ENCODE measurements at regions not wholly inside any gene's neighbourhood (a gene's known extent, or its start where the extent isn't known, plus 50 kb on each side); places are given as distances from the start of the nearest gene placed in this dataset.

- Histone ChIP-seq H3K79me1 (ENCODE audit: low read length) (peaks cover 4% of the 10 kb centered on the region), H3K4me1 (ENCODE audit: control insufficient read depth in 1 of 2, insufficient read depth in 2 of 2, low read length in 2 of 2) (peaks cover 6 to 7% of the 10 kb centered on the region in 2 experiments), H4K91ac (ENCODE audit: low read depth, low read length) (peak overlapping the region; percentile 62), H4K8ac (ENCODE audit: low read depth, low read length) (peak overlapping the region; percentile 20), H3K27me3 (ENCODE audit: insufficient read depth, low read length) (no peaks in the 10 kb centered on the region), H2BK120ac (ENCODE audit: insufficient read depth, low read length, poor library complexity) (peak overlapping the region; percentile 14), H3K9me3 (ENCODE audit: insufficient read depth, low read depth, low read length) (no peaks in the 10 kb centered on the region), H2BK12ac (ENCODE audit: low read length) (peak overlapping the region; percentile 61), H3K9ac (ENCODE audit: low read length) (no peak overlapping the region), H3K23ac (ENCODE audit: low read length) (no peak overlapping the region), H3K4me3 (ENCODE audit: low read depth, low read length) (no peak overlapping the region), H2BK5ac (ENCODE audit: low read depth, low read length, poor library complexity) (peak overlapping the region; percentile 5), H3K4ac (ENCODE audit: low read depth, low read length) (no peak overlapping the region), H3K14ac (ENCODE audit: low read length) (peak overlapping the region; percentile 37), H4K12ac (ENCODE audit: low read depth, low read length) (no peak overlapping the region), H3K79me2 (ENCODE audit: control insufficient read depth, insufficient read depth, low read length, poor library complexity) (no peaks in the 10 kb centered on the region), H3K36me3 (ENCODE audit: control insufficient read depth in 1 of 2, insufficient read depth in 2 of 2, low read length in 2 of 2) (no peaks in the 10 kb centered on the region), H3K4me2 (ENCODE audit: low read length) (peak overlapping the region; percentile 1), H2AFZ (ENCODE audit: insufficient read depth, low read length, poor library complexity) (peak overlapping the region; percentile 26), H3K27ac (ENCODE audit: low read depth, low read length) (peak overlapping the region; percentile 56), H2AK5ac (ENCODE audit: low read length) (no peak overlapping the region), H3K18ac (ENCODE audit: low read length) (peak overlapping the region; percentile 62)
- DNase-seq, result peak; percentile 92 to 98
- no CpG with 5 or more reads among the region's 12 CpGs for WGBS (ENCODE audit: extremely low coverage, insufficient coverage, insufficient read length)
Measured at GRCh38 chr9:107784235-107784958, 294.8 kb upstream of the KLF4 start.

GRCh38 chr9:107782789-107783188, 293.2 kb upstream of the KLF4 start:
- no peak overlapping the region for H2AK5ac ChIP-seq (ENCODE audit: low read length)
- no peak overlapping the region for H3K9ac ChIP-seq (ENCODE audit: low read length)
- H3K36me3 ChIP-seq (ENCODE audit: control insufficient read depth in 1 of 2, insufficient read depth in 2 of 2, low read length in 2 of 2), result no peaks in the 10 kb centered on the region
- H3K27ac ChIP-seq (ENCODE audit: low read depth, low read length), result no peak overlapping the region
- no peak overlapping the region for H4K91ac ChIP-seq (ENCODE audit: low read depth, low read length)
- H3K27me3 ChIP-seq (ENCODE audit: insufficient read depth, low read length), result no peaks in the 10 kb centered on the region
- peaks cover 6 to 7% of the 10 kb centered on the region in 2 experiments for H3K4me1 ChIP-seq (ENCODE audit: control insufficient read depth in 1 of 2, insufficient read depth in 2 of 2, low read length in 2 of 2)
- H3K4ac ChIP-seq (ENCODE audit: low read depth, low read length), result no peak overlapping the region
- no peak overlapping the region for H3K4me3 ChIP-seq (ENCODE audit: low read depth, low read length)
- H2AFZ ChIP-seq (ENCODE audit: insufficient read depth, low read length, poor library complexity), result no peak overlapping the region
- no peak overlapping the region for H3K14ac ChIP-seq (ENCODE audit: low read length)
- H3K4me2 ChIP-seq (ENCODE audit: low read length), result no peak overlapping the region
- no peaks in the 10 kb centered on the region for H3K9me3 ChIP-seq (ENCODE audit: insufficient read depth, low read depth, low read length)
- no peak overlapping the region for H4K12ac ChIP-seq (ENCODE audit: low read depth, low read length)
- H3K23ac ChIP-seq (ENCODE audit: low read length), result no peak overlapping the region
- no peak overlapping the region for H3K18ac ChIP-seq (ENCODE audit: low read length)
- no peak overlapping the region for H2BK5ac ChIP-seq (ENCODE audit: low read depth, low read length, poor library complexity)
- H2BK120ac ChIP-seq (ENCODE audit: insufficient read depth, low read length, poor library complexity), result no peak overlapping the region
- no CpG with 5 or more reads among the region's 4 CpGs for WGBS (ENCODE audit: extremely low coverage, insufficient coverage, insufficient read length)
- H4K8ac ChIP-seq (ENCODE audit: low read depth, low read length), result no peak overlapping the region
- DNase-seq, result peak in 1 of 2 donors; percentile 38
- H3K79me1 ChIP-seq (ENCODE audit: low read length), result peaks cover 4% of the 10 kb centered on the region
- no peaks in the 10 kb centered on the region for H3K79me2 ChIP-seq (ENCODE audit: control insufficient read depth, insufficient read depth, low read length, poor library complexity)
- no peak overlapping the region for H2BK12ac ChIP-seq (ENCODE audit: low read length)

- H3K14ac ChIP-seq (ENCODE audit: low read length), result no peak overlapping the region
Measured at GRCh38 chr9:107782381-107782780, 292.8 kb upstream of the KLF4 start.

GRCh38 chr9:107780960-107781359, 291.4 kb upstream of the KLF4 start:
- Histone ChIP-seq H3K4me3 (ENCODE audit: low read depth, low read length) (no peak overlapping the region), H3K4me2 (ENCODE audit: low read length) (no peak overlapping the region), H2AFZ (ENCODE audit: insufficient read depth, low read length, poor library complexity) (no peak overlapping the region), H3K27ac (ENCODE audit: low read depth, low read length) (no peak overlapping the region), H3K79me1 (ENCODE audit: low read length) (peaks cover 4% of the 10 kb centered on the region), H3K9ac (ENCODE audit: low read length) (no peak overlapping the region), H4K8ac (ENCODE audit: low read depth, low read length) (no peak overlapping the region), H3K4ac (ENCODE audit: low read depth, low read length) (no peak overlapping the region), H4K91ac (ENCODE audit: low read depth, low read length) (no peak overlapping the region), H3K36me3 (ENCODE audit: control insufficient read depth in 1 of 2, insufficient read depth in 2 of 2, low read length in 2 of 2) (no peaks in the 10 kb centered on the region), H2BK12ac (ENCODE audit: low read length) (no peak overlapping the region), H3K18ac (ENCODE audit: low read length) (no peak overlapping the region), H2AK5ac (ENCODE audit: low read length) (no peak overlapping the region), H3K23ac (ENCODE audit: low read length) (no peak overlapping the region), H2BK120ac (ENCODE audit: insufficient read depth, low read length, poor library complexity) (no peak overlapping the region), H4K12ac (ENCODE audit: low read depth, low read length) (no peak overlapping the region), H2BK5ac (ENCODE audit: low read depth, low read length, poor library complexity) (no peak overlapping the region), H3K9me3 (ENCODE audit: insufficient read depth, low read depth, low read length) (no peaks in the 10 kb centered on the region), H3K14ac (ENCODE audit: low read length) (no peak overlapping the region), H3K4me1 (ENCODE audit: control insufficient read depth in 1 of 2, insufficient read depth in 2 of 2, low read length in 2 of 2) (peaks cover 6 to 7% of the 10 kb centered on the region in 2 experiments), H3K27me3 (ENCODE audit: insufficient read depth, low read length) (no peaks in the 10 kb centered on the region), H3K79me2 (ENCODE audit: control insufficient read depth, insufficient read depth, low read length, poor library complexity) (no peaks in the 10 kb centered on the region)
- no peak for DNase-seq
- WGBS (ENCODE audit: extremely low coverage, insufficient coverage, insufficient read length), result no CpG with 5 or more reads among the region's 3 CpGs

More at GRCh38 chr9:107782381-107782780, 292.8 kb upstream of the KLF4 start:
- Histone ChIP-seq H3K4ac (ENCODE audit: low read depth, low read length) (no peak overlapping the region), H2AFZ (ENCODE audit: insufficient read depth, low read length, poor library complexity) (no peak overlapping the region), H3K4me3 (ENCODE audit: low read depth, low read length) (no peak overlapping the region), H3K79me2 (ENCODE audit: control insufficient read depth, insufficient read depth, low read length, poor library complexity) (no peaks in the 10 kb centered on the region), H2BK12ac (ENCODE audit: low read length) (no peak overlapping the region), H3K79me1 (ENCODE audit: low read length) (peaks cover 4% of the 10 kb centered on the region), H4K8ac (ENCODE audit: low read depth, low read length) (no peak overlapping the region), H2AK5ac (ENCODE audit: low read length) (no peak overlapping the region), H4K12ac (ENCODE audit: low read depth, low read length) (no peak overlapping the region), H3K23ac (ENCODE audit: low read length) (no peak overlapping the region), H3K4me1 (ENCODE audit: control insufficient read depth in 1 of 2, insufficient read depth in 2 of 2, low read length in 2 of 2) (peaks cover 6 to 7% of the 10 kb centered on the region in 2 experiments), H3K4me2 (ENCODE audit: low read length) (no peak overlapping the region), H2BK5ac (ENCODE audit: low read depth, low read length, poor library complexity) (no peak overlapping the region), H3K9ac (ENCODE audit: low read length) (no peak overlapping the region), H3K9me3 (ENCODE audit: insufficient read depth, low read depth, low read length) (no peaks in the 10 kb centered on the region), H4K91ac (ENCODE audit: low read depth, low read length) (no peak overlapping the region), H2BK120ac (ENCODE audit: insufficient read depth, low read length, poor library complexity) (no peak overlapping the region), H3K27ac (ENCODE audit: low read depth, low read length) (no peak overlapping the region), H3K18ac (ENCODE audit: low read length) (no peak overlapping the region), H3K27me3 (ENCODE audit: insufficient read depth, low read length) (no peaks in the 10 kb centered on the region), H3K36me3 (ENCODE audit: control insufficient read depth in 1 of 2, insufficient read depth in 2 of 2, low read length in 2 of 2) (no peaks in the 10 kb centered on the region)
- WGBS (ENCODE audit: extremely low coverage, insufficient coverage, insufficient read length), result no CpG with 5 or more reads among the region's 3 CpGs
- DNase-seq, result no peak
